ENCODE measurements at regions not wholly inside any gene's neighbourhood (a gene's known extent, or its start where the extent isn't known, plus 50 kb on each side); places are given as distances from the start of the nearest gene placed in this dataset.

- TF ChIP-seq EZH2 (IDR thresholded peaks at IDR 0.05) (no peak), FOXP2 (optimal IDR thresholded peaks at IDR 0.05; ENCODE audit: control extremely low read depth, extremely low read length, insufficient read depth) (no peak), POLR2AphosphoS5 (IDR thresholded peaks at IDR 0.05; ENCODE audit: borderline replicate concordance, low read depth, low read length) (no peak)
These were observed 268.1 kb downstream of the DKK2 start for GRCh38 chr4:106767991-106768390.

Measured in SK-N-MC (cell line).